Sigmoid colon (tissue), 6 donors: ENCODE measurements at regions not wholly inside any gene's neighbourhood (a gene's known extent, or its start where the extent isn't known, plus 50 kb on each side); places are given as distances from the start of the nearest gene placed in this dataset.

Source experiments
- DNase-seq: peaks from one replicate; pipeline ENCODE4 v3.0.0-alpha.2; 2019
- H3K27ac ChIP-seq, 4 donors: fragments of 200-600 bp; sonication (generic); one replicate each; pipeline ENCODE4 v1.5.1; 2016 to 2019; ENCODE audit warnings: mild to moderate bottlenecking in 1 of 4
- H3K27me3 ChIP-seq, 3 donors: fragments of 200-600 bp; sonication (generic); one replicate each; pipeline ENCODE4 v1.5.1; 2019; ENCODE audit warnings: mild to moderate bottlenecking in 1 of 3
- H3K36me3 ChIP-seq, 4 donors: fragments of 200-600 bp; sonication (generic); one replicate each; pipeline ENCODE4 v1.5.1; 2016 to 2019
- H3K4me1 ChIP-seq, 4 donors: fragments of 200-600 bp; sonication (generic); one replicate each; pipeline ENCODE4 v1.5.1; 2017 to 2019
- H3K4me3 ChIP-seq, 4 donors: fragments of 200-600 bp; sonication (generic); one replicate each; pipeline ENCODE4 v1.5.1; 2017 to 2019; ENCODE audit warnings: mild to moderate bottlenecking in 2 of 4, moderate library complexity in 1 of 4
- H3K9me3 ChIP-seq, 4 donors: fragments of 200-600 bp in 3 of 4; sonication (generic) in 3 of 4; one replicate each; pipeline versions ENCODE4 v1.5.1 to v1.6.1; 2013 to 2019
- CTCF ChIP-seq, 4 experiments: fragments of 450-650 bp in 3 of 4; fragments of 200-600 bp in 1 of 4; IDR thresholded peaks; one replicate each; pipeline ENCODE4 v1.5.1; 2016 to 2019; ENCODE audit warnings: antibody characterized with exemption in 4 of 4, mild to moderate bottlenecking in 3 of 4, moderate library complexity in 2 of 4
- EP300 ChIP-seq, 4 donors: sonication (generic); formaldehyde crosslinking; IDR thresholded peaks; one replicate each; pipeline ENCODE4 v1.6.1; 2017; ENCODE audit warnings: antibody characterized with exemption in 4 of 4
- POLR2A ChIP-seq, 2 donors: fragments of 450-650 bp; IDR thresholded peaks; one replicate each; pipeline ENCODE4 v1.6.1; 2016; ENCODE audit warnings: antibody characterized with exemption in 2 of 2, mild to moderate bottlenecking in 2 of 2, moderate library complexity in 2 of 2
- POLR2AphosphoS5 ChIP-seq, 4 donors: sonication (generic); formaldehyde crosslinking; IDR thresholded peaks; one replicate each; pipeline ENCODE4 v1.6.1; 2017; ENCODE audit warnings: antibody characterized with exemption in 4 of 4
- WGBS, 2 donors: extraction: QIAGEN DNeasy Blood & Tissue Kit; methylation state at CpG; one replicate each; pipeline ENCODE4 v1.1.7; 2013; 5-methylcytosine and 5-hydroxymethylcytosine counted together
- intact Hi-C: fragments of 100-400 bp; cut with DNase I; formaldehyde crosslinking; loops from one replicate; pipeline ENCODE4 v1.15.1; 2023
- donor health status: healthy with polysubstance abuse.
- donor health status: healthy.

DNA sequence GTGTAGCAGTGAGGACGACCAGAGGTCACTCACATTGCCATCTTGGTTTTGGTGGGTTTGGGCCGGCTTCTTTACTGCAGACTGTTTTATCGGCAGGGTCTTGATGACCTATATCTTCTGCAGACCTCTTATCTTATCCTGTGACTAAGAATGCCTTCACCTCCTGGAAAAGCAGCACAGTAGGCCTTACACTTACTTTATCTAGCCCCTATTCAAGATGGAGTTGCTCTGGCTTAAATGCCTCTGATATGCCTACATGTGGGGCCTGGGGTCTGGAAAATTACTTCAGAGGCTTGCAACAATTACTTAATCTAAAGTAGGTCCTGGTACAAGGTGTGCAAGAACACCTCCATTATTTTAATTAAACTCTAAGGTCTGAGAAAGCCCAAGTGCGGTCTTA, 86.9 kb upstream of the IL12B start:
- no peak overlapping the region for H3K4me3 ChIP-seq
- no peak overlapping the region for H3K27ac ChIP-seq

DNA sequence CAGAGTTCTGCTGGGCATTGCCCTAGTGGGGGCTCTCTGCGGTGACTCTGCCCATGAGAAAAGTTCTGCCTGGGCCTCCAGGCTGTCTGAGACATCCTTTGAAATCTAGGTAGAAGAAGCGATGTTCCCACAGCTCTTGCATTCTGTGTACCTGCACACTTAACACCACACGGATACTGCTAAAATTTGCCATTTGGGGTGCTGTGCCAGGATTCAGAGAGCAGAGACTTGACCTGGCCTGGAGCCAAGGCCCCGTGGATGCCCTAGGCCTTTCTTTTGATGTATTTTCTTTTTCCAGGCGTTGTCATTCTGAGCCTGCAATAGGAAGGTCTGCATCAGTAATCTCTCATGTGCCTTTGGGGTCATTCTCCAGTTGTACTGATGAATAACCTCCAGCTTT, 89.3 kb upstream of the IL12B start:
- Histone ChIP-seq H3K36me3 (no peaks in the 10 kb centered on the region), H3K27ac (no peak overlapping the region), H3K4me3 (no peak overlapping the region), H3K4me1 (no peaks in the 10 kb centered on the region), H3K27me3 (no peaks in the 10 kb centered on the region), H3K9me3 (no peaks in the 10 kb centered on the region)
- TF ChIP-seq EP300 (IDR thresholded peaks at IDR 0.05), result no peak
- TF ChIP-seq POLR2AphosphoS5 (IDR thresholded peaks at IDR 0.05), result no peak
- TF ChIP-seq CTCF (IDR thresholded peaks at IDR 0.05), result no peak
- TF ChIP-seq POLR2A (IDR thresholded peaks at IDR 0.05), result no peak
- WGBS, 2 donors, result 64 to 82% methylated on average over 5 of the region's 5 CpGs
- intact Hi-C loops, result no loop called here
- DNase-seq, result no peak

More for the DNA sequence above, 86.9 kb upstream of the IL12B start:
- 89 to 93% methylated on average over 4 of the region's 4 CpGs for WGBS, 2 donors
- Histone ChIP-seq H3K36me3 (no peaks in the 10 kb centered on the region), H3K9me3 (no peaks in the 10 kb centered on the region), H3K27me3 (no peaks in the 10 kb centered on the region), H3K4me1 (no peaks in the 10 kb centered on the region)
- TF ChIP-seq POLR2A (IDR thresholded peaks at IDR 0.05), result no peak
- TF ChIP-seq CTCF (IDR thresholded peaks at IDR 0.05), result no peak
- no peak for TF ChIP-seq EP300 (IDR thresholded peaks at IDR 0.05)
- TF ChIP-seq POLR2AphosphoS5 (IDR thresholded peaks at IDR 0.05), result no peak
- no peak for DNase-seq
- intact Hi-C loops, result no loop called here

- H3K36me3 ChIP-seq, result no peaks in the 10 kb centered on the region
- no peak for DNase-seq
- H3K27ac ChIP-seq, result no peak overlapping the region
- no peaks in the 10 kb centered on the region for H3K4me1 ChIP-seq
- intact Hi-C loops, result no loop called here
- no peak overlapping the region for H3K4me3 ChIP-seq
- TF ChIP-seq EP300 (IDR thresholded peaks at IDR 0.05) (no peak), POLR2A (IDR thresholded peaks at IDR 0.05) (no peak), CTCF (IDR thresholded peaks at IDR 0.05) (no peak), POLR2AphosphoS5 (IDR thresholded peaks at IDR 0.05) (no peak)
- H3K9me3 ChIP-seq, result no peaks in the 10 kb centered on the region
- H3K27me3 ChIP-seq, result no peaks in the 10 kb centered on the region
Measured at GRCh38 chr5:159420940-159421339, 90.7 kb upstream of the IL12B start.

GRCh38 chr5:159422361-159422760, 92.1 kb upstream of the IL12B start:
- no peaks in the 10 kb centered on the region for H3K9me3 ChIP-seq
- H3K27ac ChIP-seq, result no peak overlapping the region
- no peaks in the 10 kb centered on the region for H3K36me3 ChIP-seq
- TF ChIP-seq EP300 (IDR thresholded peaks at IDR 0.05) (no peak), CTCF (IDR thresholded peaks at IDR 0.05) (no peak), POLR2A (IDR thresholded peaks at IDR 0.05) (no peak), POLR2AphosphoS5 (IDR thresholded peaks at IDR 0.05) (no peak)
- no peaks in the 10 kb centered on the region for H3K27me3 ChIP-seq
- H3K4me3 ChIP-seq, result no peak overlapping the region
- intact Hi-C loops, result no loop called here
- 71 to 84% methylated on average over 4 of the region's 4 CpGs for WGBS, 2 donors
- H3K4me1 ChIP-seq, result no peaks in the 10 kb centered on the region
- DNase-seq, result no peak

- TF ChIP-seq EP300 (IDR thresholded peaks at IDR 0.05) (no peak), CTCF (IDR thresholded peaks at IDR 0.05) (no peak), POLR2AphosphoS5 (IDR thresholded peaks at IDR 0.05) (no peak), POLR2A (IDR thresholded peaks at IDR 0.05) (no peak)
- DNase-seq, result no peak
- Histone ChIP-seq H3K4me1 (no peaks in the 10 kb centered on the region), H3K36me3 (no peaks in the 10 kb centered on the region), H3K27ac (no peak overlapping the region), H3K27me3 (no peaks in the 10 kb centered on the region), H3K4me3 (no peak overlapping the region), H3K9me3 (no peaks in the 10 kb centered on the region)
- intact Hi-C loops, result no loop called here
- 96 to 97% methylated on average over 2 of the region's 2 CpGs for WGBS, 2 donors
Measured at GRCh38 chr5:159422910-159423309, 92.6 kb upstream of the IL12B start.
